GM20000 (cell line): ENCODE measurements at regions not wholly inside any gene's neighbourhood (a gene's known extent, or its start where the extent isn't known, plus 50 kb on each side); places are given as distances from the start of the nearest gene placed in this dataset.

Experiments
- DNase-seq: peaks from one replicate; pipeline ENCODE4 v3.0.0; 2012; ENCODE audit warnings: low spot score
- TF ChIP-seq, protein P1 (sequence below): IDR thresholded peaks from 2 replicates; pipeline ENCODE4 v1.5.1; 2012; ENCODE audit warnings: mild to moderate bottlenecking, control low read depth; ENCODE audit errors: extremely low read depth, missing control alignments

DNA sequence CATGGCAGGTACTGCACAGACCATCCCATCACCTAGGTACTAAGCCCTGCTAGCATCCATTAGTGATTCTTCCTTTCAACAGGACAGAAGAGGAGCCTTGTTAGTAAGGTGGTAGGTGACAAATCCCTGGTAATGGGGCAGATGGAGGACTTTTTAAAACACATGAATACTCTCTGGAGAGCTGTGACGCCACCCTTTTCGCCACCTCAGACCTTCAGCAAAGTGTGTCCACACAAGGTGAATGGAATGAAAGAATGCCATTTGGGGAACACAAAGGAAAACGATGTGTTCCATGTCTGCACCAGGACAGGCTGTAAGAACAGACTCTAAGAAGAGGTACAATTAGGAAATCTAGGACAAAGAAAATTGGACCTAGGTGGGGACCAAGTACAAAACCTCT, 110.5 kb upstream of the CARMIL1 start:
- no peak for DNase-seq
- TF ChIP-seq, protein P1, sequence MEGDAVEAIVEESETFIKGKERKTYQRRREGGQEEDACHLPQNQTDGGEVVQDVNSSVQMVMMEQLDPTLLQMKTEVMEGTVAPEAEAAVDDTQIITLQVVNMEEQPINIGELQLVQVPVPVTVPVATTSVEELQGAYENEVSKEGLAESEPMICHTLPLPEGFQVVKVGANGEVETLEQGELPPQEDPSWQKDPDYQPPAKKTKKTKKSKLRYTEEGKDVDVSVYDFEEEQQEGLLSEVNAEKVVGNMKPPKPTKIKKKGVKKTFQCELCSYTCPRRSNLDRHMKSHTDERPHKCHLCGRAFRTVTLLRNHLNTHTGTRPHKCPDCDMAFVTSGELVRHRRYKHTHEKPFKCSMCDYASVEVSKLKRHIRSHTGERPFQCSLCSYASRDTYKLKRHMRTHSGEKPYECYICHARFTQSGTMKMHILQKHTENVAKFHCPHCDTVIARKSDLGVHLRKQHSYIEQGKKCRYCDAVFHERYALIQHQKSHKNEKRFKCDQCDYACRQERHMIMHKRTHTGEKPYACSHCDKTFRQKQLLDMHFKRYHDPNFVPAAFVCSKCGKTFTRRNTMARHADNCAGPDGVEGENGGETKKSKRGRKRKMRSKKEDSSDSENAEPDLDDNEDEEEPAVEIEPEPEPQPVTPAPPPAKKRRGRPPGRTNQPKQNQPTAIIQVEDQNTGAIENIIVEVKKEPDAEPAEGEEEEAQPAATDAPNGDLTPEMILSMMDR, result no peak

DNA sequence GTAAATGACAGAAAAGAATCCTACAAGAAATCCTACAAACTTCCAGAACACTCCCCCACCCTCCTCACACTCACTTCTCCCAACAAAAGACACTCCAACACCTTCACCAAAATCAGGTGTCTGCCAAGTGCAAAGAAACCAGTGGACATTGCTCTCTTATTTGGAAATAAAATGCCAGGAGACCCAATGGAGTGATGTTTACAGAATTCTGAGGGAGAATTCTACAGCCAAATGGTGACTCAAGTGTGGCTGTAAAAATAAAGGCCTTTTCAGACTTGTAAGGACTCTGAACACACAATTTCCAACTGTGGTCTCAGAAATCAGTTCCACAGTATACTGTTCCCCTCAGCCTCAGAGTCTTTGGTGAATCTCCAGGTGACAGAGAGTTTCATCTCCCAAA, 109.6 kb upstream of the CARMIL1 start:
- DNase-seq, result no peak
- TF ChIP-seq, protein P1, result no peak

DNA sequence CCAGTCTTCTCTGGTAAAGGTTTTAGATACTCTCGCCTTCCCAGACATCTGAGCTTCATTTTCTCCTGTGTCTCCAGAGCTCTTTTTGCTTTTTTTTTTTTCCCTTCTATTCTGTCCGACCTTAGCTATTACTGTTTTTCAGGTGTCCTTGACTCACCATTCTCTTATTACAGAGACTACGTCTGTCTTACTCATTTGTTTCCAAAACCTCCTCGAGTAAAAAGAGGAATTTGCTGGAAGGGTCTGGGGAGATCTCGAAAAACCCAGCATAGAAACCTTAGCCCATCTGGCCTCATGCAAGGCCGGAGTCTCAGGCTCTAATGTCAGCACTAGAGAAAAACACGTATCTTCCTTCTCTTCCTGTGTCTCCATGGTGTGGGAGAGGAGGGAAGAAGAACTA, 109.2 kb upstream of the CARMIL1 start:
- no peak for DNase-seq
- TF ChIP-seq, protein P1, result no peak

DNA sequence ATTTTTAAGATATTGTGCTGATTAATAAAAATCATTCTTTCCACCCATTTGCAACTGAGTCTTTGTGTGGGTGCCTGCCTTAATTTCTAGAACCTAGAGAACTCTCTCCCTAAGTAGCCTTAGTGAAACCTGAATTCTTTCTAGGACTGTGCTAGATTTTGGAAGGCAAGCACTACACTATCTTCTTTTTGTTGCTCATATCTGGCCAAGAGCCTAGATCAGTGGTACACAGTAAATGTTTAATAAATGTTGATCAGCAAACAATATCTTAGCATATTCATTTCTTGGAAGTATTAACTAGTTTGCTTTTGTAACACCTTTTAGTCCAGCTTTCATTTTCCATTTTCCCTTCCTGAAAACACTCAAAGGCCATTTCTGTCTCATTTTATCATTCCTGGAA, 108.5 kb upstream of the CARMIL1 start:
- TF ChIP-seq, protein P1, result no peak
- DNase-seq, result no peak

DNA sequence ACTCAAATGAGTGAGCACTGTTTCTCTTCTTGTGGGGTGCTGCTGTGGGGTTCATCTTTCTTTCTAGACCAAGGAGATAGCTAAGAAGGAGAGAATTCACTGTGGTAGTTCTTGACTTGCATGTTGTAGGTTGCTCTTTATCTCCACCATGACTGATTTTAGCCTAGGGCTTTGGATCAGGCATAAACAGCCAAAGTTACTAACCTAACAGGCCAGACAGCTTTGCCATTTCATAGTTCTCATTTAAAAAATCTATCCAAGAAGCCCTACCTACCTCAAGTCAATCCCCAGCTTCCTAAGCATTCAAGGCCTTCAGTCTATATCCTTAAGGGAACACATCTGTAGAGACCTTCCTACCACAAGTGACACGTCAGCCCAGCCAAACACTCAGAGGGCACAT, 107.9 kb upstream of the CARMIL1 start:
- TF ChIP-seq, protein P1, result no peak
- no peak for DNase-seq

DNA sequence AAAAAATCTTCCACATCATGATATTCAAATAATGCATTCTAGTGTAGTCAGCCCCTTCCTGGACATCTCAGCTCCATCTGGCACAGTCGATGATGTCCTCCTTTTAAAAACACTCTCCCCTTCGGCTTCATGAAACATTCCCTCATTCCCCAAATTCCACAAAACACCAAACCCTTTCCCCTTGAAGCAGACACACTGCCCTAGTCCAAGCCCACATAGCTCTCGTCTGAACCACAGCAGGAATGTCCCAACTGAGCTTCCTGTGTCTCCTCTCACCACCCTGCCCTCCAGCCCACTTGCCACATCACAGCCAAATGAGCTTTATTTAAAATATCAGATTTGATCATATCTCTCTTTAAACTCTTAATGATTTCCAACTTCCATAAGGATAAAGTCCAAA, 106.4 kb upstream of the CARMIL1 start:
- TF ChIP-seq, protein P1, result no peak
- no peak for DNase-seq

DNA sequence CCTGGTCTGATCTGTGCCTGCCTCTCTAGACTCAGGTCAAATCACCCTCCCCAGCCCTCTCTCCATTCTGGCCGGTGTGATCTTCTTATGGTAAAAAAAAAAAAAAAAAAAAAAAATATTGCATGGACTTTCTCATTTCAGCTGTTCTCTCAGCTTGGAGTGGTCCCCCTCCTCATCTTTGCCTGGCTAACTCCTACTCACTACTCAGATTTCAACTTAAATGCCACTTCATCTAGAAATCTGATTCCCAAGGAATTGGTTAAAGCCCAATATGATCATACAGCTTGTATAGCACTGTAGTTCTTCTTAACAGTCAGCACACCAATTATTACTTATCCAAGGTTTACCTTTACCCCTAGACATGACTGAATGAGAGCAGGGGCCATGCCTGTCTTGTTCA, 105.9 kb upstream of the CARMIL1 start:
- no peak for DNase-seq
- TF ChIP-seq, protein P1, result no peak
